Activated CD8-positive, alpha-beta T cell treated with anti-CD3 and anti-CD28 coated beads for 36 hours (primary cell): ENCODE measurements at regions not wholly inside any gene's neighbourhood (a gene's known extent, or its start where the extent isn't known, plus 50 kb on each side); places are given as distances from the start of the nearest gene placed in this dataset.

Experiments used
- ATAC-seq: fragments of 200-7000 bp; cut with Tn5 transposase; one replicate; pipeline ENCODE4 v1.10.0; 2021; ENCODE audit warnings: mild to moderate bottlenecking, moderate library complexity
- CTCF ChIA-PET: fragments of 350-600 bp; sonication (Branson Sonifier 250); formaldehyde crosslinking; loops from one replicate; lab custom pipeline; 2021; ENCODE audit warnings: antibody characterized with exemption; lab: Charles Lee
- POLR2A ChIA-PET: fragments of 350-600 bp; sonication (Branson Sonifier 250); formaldehyde crosslinking; loops from one replicate; lab custom pipeline; 2021; ENCODE audit warnings: antibody characterized with exemption; lab: Charles Lee
- DNase-seq: peaks from one replicate; pipeline ENCODE4 v3.0.0-alpha.2; 2020
- H3K27ac Mint-ChIP-seq: one replicate; pipeline ENCODE4 v1.8.0; 2021; ENCODE audit warnings: mild to moderate bottlenecking, mixed read lengths
- H3K27me3 Mint-ChIP-seq: one replicate; pipeline ENCODE4 v1.8.0; 2021; ENCODE audit warnings: mixed read lengths
- H3K36me3 Mint-ChIP-seq: one replicate; pipeline ENCODE4 v1.8.0; 2021; ENCODE audit warnings: low read depth, mixed read lengths
- H3K4me1 Mint-ChIP-seq: one replicate; pipeline ENCODE4 v1.8.0; 2021; ENCODE audit warnings: low read depth, mixed read lengths
- H3K4me3 Mint-ChIP-seq: one replicate; pipeline ENCODE4 v1.8.0; 2021; ENCODE audit warnings: mild to moderate bottlenecking, moderate library complexity, mixed read lengths
- H3K9me3 Mint-ChIP-seq: one replicate; pipeline ENCODE4 v1.8.0; 2021; ENCODE audit warnings: mixed read lengths
- CTCF ChIP-seq: fragments of 200-600 bp; IDR thresholded peaks from one replicate; pipeline ENCODE4 v1.8.0; 2022; ENCODE audit warnings: antibody characterized with exemption, mild to moderate bottlenecking
- intact Hi-C: fragments of 100-400 bp; cut with micrococcal nuclease; formaldehyde crosslinking; loops from one replicate; pipeline ENCODE4 v1.10.0; 2022

- DNase-seq (no peak), ATAC-seq (no peak)
- CTCF ChIA-PET = no interaction called here
- no peaks in the 10 kb centered on the region for H3K36me3 Mint-ChIP-seq
- intact Hi-C loops = no loop called here
- no peak for TF ChIP-seq CTCF
- H3K4me3 Mint-ChIP-seq = no peak overlapping the region
- POLR2A ChIA-PET = no interaction called here
- no peaks in the 10 kb centered on the region for H3K27me3 Mint-ChIP-seq
- H3K4me1 Mint-ChIP-seq = no peaks in the 10 kb centered on the region
- peaks cover 7% of the 10 kb centered on the region for H3K9me3 Mint-ChIP-seq
- H3K27ac Mint-ChIP-seq = no peak overlapping the region
Measured at GRCh38 chr2:3138621-3139020, 239.0 kb downstream of the EIPR1 start.

GRCh38 chr2:3137651-3138300 lies 239.8 kb downstream of the EIPR1 start:
- Mint-ChIP-seq H3K4me1 (no peaks in the 10 kb centered on the region), H3K36me3 (no peaks in the 10 kb centered on the region), H3K4me3 (no peak overlapping the region), H3K9me3 (peaks cover 7% of the 10 kb centered on the region), H3K27ac (no peak overlapping the region), H3K27me3 (no peaks in the 10 kb centered on the region)
- intact Hi-C loops = no loop called here
- ChIA-PET CTCF (no interaction called here), POLR2A (no interaction called here)
- no peak for ATAC-seq
- TF ChIP-seq CTCF = no peak
- no peak for DNase-seq

DNA sequence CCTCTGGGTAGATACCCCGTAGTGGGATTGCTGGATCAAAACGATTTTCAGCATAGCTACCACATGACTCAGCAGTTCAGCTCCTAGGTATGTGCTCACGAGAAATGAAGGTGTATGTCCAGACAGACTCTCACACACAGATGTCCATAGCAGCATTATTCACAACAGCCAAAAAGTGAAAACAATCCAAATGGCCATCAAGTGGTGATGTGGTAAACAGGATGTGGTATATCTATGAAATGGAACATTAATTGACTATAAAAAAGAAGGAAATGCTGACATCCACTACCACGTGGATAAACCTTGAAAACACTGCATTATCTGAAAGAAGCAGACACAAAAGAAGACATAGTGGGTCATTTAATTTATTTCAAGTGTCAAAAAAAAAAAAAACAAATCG lies 241.9 kb downstream of the EIPR1 start:
- no peak for TF ChIP-seq CTCF
- ChIA-PET CTCF (no interaction called here), POLR2A (no interaction called here)
- no peak for ATAC-seq
- Mint-ChIP-seq H3K27me3 (no peaks in the 10 kb centered on the region), H3K36me3 (no peaks in the 10 kb centered on the region), H3K4me3 (no peak overlapping the region), H3K4me1 (no peaks in the 10 kb centered on the region), H3K9me3 (peaks cover 7% of the 10 kb centered on the region), H3K27ac (no peak overlapping the region)
- DNase-seq = no peak
- intact Hi-C loops = no loop called here

- Mint-ChIP-seq H3K27me3 (no peaks in the 10 kb centered on the region), H3K9me3 (peaks cover 7% of the 10 kb centered on the region), H3K27ac (no peak overlapping the region), H3K4me1 (no peaks in the 10 kb centered on the region), H3K36me3 (no peaks in the 10 kb centered on the region), H3K4me3 (no peak overlapping the region)
- DNase-seq (no peak), ATAC-seq (no peak)
- CTCF ChIA-PET = no interaction called here
- no peak for TF ChIP-seq CTCF
- POLR2A ChIA-PET = no interaction called here
- intact Hi-C loops = no loop called here
Measured at GRCh38 chr2:3134026-3134571, 243.5 kb downstream of the EIPR1 start.

DNA sequence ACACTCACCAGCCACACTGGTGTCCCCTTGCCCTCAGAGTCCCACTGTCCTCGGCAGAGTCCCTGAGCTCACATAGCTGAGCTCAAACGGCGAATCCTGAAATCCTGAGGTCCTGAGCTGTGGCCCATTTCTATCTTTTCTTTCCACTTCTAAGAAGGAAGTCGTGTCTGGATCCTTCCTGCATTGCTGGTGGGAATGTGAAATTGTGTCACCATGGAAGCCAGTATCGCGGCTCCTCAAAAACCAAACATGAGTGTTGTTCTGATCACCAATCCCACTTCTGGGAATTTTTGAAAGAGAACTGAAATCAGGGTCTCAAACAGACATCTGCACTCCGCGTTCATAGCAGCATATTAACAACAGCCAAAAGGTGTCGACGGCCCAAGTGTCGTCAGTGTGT lies 244.7 kb downstream of the EIPR1 start:
- intact Hi-C loops = no loop called here
- no peak for ATAC-seq
- no peak for DNase-seq
- H3K4me1 Mint-ChIP-seq = no peaks in the 10 kb centered on the region
- H3K27me3 Mint-ChIP-seq = no peaks in the 10 kb centered on the region
- H3K4me3 Mint-ChIP-seq = no peak overlapping the region
- peaks cover 7% of the 10 kb centered on the region for H3K9me3 Mint-ChIP-seq
- ChIA-PET CTCF (no interaction called here), POLR2A (no interaction called here)
- TF ChIP-seq CTCF = no peak
- no peak overlapping the region for H3K27ac Mint-ChIP-seq
- no peaks in the 10 kb centered on the region for H3K36me3 Mint-ChIP-seq
